HG03457 (cell line): ENCODE measurements at regions not wholly inside any gene's neighbourhood (a gene's known extent, or its start where the extent isn't known, plus 50 kb on each side); places are given as distances from the start of the nearest gene placed in this dataset.

Experiments used
- ATAC-seq: cut with Tn5 transposase; IDR thresholded peaks from one replicate; pipeline ENCODE4 v1.9.1; 2021; ENCODE audit warnings: moderate number of reproducible peaks; ENCODE audit not compliant: unreplicated experiment

GRCh38 chr12:24069532-24070395 lies 120.3 kb upstream of the SOX5 start:
- no peak for ATAC-seq

DNA sequence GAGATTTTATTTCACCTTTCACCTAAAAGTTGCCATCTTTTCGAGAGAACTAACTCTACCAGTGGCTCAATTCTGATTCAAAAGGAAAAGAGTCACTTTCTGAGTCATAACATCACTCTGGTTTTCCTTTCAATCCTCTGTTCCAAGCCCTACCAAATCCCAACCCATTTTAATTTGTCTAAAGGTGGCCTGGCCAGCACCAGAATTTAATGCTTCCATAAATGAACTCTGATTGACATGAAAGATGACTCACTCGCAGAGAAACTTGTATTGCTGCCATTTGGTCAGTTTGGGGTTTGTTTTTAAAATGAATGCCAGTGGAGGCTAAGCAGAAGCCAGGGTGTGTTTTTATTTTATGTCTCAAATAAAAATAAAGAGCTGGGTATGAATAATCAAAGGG lies 117.4 kb upstream of the SOX5 start:
- no peak for ATAC-seq

DNA sequence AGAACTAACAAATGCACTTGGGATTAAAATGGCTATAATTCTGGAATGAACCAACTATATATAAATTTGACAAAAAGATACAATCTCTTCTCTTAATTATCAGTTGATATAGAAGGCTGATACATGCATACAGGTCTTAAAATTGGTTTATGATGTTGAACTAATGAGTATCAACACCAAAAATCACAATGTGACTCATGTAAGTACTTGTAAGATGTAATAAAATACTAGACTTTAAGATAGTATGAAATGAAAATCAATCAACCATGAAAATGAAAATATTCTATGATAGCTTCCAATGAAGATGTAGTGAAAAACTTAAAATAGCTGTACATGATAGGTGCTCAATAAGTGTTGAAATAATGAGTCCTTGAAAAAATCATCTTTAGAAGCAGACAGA lies 116.6 kb upstream of the SOX5 start:
- ATAC-seq, result no peak

DNA sequence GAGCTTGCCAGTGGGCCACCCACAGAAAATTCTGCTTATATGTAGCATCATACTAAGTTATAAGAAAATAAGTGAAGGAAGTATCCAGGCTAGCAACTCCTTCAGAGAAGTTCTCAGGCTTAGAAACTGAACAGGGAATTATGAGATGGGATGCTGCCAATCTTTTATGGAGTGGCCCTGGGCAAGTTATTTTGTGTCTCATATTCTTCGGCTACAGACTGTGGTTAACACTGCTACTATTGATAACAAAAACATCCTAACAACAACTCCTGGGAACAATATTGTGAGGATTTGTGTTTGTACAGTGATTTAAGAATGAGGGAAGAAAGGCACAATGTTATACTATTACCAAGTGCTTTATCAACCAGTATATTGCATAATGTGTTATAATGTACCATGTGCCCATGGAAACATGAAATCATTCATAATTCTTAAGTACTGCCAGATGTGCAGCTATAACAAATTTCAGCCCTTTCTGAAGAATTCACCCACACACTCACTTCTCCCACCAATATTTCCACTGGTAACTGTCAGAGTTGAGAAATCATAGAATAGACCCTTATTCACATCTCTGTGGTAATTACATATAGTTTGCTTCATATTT lies 113.3 kb upstream of the SOX5 start:
- no peak for ATAC-seq

GRCh38 chr12:24060089-24060488 lies 110.6 kb upstream of the SOX5 start:
- ATAC-seq, result no peak

GRCh38 chr12:24057920-24058476 lies 108.5 kb upstream of the SOX5 start:
- no peak for ATAC-seq

- no peak for ATAC-seq
Observed at GRCh38 chr12:24055747-24056146, 106.3 kb upstream of the SOX5 start.

DNA sequence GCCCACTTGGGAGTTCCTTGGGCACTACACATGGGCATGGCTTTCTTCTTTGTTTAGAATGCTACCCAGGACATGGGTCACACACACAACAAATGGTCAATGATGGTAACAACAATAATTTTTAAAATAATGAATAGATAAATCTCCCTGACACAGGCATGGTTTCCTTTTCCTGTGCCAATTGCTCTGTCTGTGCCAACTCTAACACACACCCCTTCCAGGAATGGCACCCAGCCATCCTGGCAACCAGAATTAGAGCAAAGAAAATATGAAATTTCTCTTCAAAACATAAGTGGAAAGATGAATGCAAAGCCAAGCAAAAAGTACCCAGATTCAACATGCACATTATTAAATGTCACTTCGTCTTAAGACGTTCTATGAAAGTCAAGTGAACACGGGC lies 104.9 kb upstream of the SOX5 start:
- ATAC-seq, result no peak

GRCh38 chr12:24049728-24050127 lies 100.3 kb upstream of the SOX5 start:
- ATAC-seq, result no peak

- no peak for ATAC-seq
Observed at GRCh38 chr12:24049101-24049500, 99.6 kb upstream of the SOX5 start.

DNA sequence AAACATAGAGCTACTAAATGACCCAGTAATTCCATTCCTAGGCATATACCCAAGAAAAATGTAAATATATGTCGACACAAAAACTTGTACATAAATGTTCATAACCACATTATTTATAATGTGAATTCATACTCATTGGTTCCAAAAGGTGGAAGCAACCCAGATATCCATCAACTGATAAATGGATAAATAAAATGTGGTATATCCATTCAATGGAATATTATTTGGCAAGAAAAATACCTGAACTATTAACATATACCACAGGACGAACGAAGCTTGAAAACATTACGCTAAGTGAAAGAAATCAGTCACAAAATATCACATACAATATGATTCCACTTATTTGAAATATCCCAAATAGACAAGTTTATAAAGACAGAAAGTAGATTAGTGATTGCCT lies 99.0 kb upstream of the SOX5 start:
- no peak for ATAC-seq

DNA sequence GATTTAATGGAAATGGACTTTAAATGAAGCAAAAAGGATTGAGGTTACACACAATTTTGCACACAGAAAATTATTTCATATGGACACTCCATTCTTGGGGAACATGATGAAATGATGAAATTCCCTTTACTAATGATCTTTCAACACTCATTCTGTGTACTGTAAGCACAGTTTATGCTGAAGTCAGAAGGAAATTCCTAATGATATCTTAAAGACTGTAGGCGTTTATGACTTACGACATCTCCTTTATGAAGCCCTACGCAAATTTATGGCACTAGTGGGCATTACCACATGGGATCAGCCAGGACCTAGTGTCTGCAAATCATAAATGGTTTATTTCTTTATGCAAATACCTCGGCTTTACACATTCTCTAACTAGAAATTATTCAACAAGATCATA lies 97.9 kb upstream of the SOX5 start:
- no peak for ATAC-seq

GRCh38 chr12:24045816-24046257 lies 96.4 kb upstream of the SOX5 start:
- no peak for ATAC-seq

GRCh38 chr12:24044941-24045703 lies 95.7 kb upstream of the SOX5 start:
- ATAC-seq, result no peak

GRCh38 chr12:24042651-24043050 lies 93.2 kb upstream of the SOX5 start:
- ATAC-seq, result no peak

DNA sequence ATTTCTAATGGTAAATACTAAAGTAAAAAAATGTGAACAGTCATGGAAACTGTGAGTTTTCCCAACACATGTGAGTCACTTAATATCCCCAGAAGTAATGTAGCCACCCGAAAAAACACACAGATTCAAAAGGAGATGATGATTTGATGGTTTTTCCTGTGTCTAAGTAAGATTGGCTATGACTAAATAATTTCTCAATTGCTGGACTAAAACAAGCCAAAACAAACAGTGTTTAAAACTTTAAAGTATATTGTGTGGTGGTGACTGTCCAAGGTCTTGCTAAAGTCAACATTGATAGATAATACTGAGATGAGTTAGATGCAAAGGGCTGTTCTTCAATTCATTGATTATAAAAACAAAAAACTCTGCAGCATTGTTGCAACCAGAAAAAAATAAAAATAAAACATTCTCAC lies 89.6 kb upstream of the SOX5 start:
- ATAC-seq, result no peak

DNA sequence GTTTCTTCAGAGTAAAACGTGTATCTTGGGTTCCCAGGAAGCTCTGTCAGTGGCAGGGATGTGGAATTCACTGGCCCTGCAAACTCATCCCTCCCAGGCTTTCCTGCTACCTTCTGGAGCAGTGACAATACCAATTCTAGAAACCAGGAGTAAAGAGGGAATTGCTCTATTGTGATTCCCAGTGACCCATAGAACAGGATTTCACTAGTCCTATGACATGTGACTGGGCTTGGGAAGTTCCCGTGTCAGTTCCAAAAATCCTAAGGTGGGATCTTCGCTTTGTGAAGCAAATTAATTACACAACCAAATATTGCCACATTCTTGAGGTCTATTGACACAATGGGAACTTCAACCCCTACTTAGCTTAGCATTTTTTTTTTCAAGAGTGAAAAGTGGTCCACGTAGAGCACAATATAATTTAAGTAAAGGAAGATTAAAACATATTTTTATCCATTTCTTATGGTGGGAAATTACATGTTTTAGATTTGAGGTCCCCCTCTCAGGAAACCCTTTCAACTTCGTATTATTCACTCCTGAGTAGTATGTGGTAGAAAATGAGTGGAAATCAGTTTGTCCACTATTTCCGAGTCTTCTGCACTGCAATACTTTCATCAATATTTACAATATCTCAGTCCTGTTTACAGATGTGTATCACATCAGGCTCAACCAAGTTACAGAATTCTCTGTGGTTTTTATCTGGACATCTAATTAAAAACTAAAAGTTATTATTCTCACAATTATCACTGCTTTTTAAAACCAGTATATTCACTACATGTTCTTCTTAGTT lies 88.9 kb upstream of the SOX5 start:
- ATAC-seq, result no peak

- ATAC-seq, result no peak
Observed at GRCh38 chr12:24036438-24037216, 87.2 kb upstream of the SOX5 start.

DNA sequence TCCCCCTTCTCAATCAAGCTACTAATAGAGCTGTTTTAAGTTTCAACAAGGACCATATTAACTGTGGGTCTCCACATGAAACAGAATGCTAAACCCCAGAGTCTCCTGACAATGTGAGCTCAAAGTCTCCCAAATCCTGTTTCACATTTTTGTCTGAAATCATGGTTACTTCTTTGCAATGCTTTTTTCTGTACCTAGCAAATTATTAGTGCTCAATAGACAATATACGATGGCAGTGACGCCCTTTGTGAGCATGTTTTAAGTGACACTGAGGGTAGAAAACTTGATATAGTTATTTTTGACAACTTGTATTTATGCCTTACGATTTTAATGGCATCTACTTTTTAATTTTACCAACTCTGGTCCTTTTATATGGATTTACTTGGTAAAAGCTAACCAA lies 85.4 kb upstream of the SOX5 start:
- ATAC-seq, result no peak

GRCh38 chr12:24034160-24034559 lies 84.7 kb upstream of the SOX5 start:
- ATAC-seq, result no peak
